Ishikawa (cell line): ENCODE measurements at regions not wholly inside any gene's neighbourhood (a gene's known extent, or its start where the extent isn't known, plus 50 kb on each side); places are given as distances from the start of the nearest gene placed in this dataset.

Experiments
- CEBPB ChIP-seq: IDR thresholded peaks from 2 replicates; pipeline ENCODE4 v1.6.1; 2012
- CREB1 ChIP-seq: IDR thresholded peaks from 2 replicates; pipeline ENCODE4 v1.6.1; 2012; ENCODE audit warnings: low read depth
- EGR1 ChIP-seq: IDR thresholded peaks from 2 replicates; pipeline ENCODE4 v1.6.1; 2012
- EP300 ChIP-seq: IDR thresholded peaks from 2 replicates; pipeline ENCODE4 v1.6.1; 2012; ENCODE audit warnings: borderline replicate concordance
- FOXM1 ChIP-seq: IDR thresholded peaks from 2 replicates; pipeline ENCODE4 v1.6.1; 2012; ENCODE audit warnings: low read depth, borderline replicate concordance
- MAX ChIP-seq: IDR thresholded peaks from 2 replicates; pipeline ENCODE4 v1.6.1; 2012
- NFIC ChIP-seq: IDR thresholded peaks from 2 replicates; pipeline ENCODE4 v1.6.1; 2012
- RAD21 ChIP-seq: IDR thresholded peaks from 2 replicates; pipeline ENCODE4 v1.6.1; 2012; ENCODE audit warnings: low read depth
- REST ChIP-seq: IDR thresholded peaks from 2 replicates; pipeline ENCODE4 v1.6.1; 2012; ENCODE audit warnings: low read depth, mild to moderate bottlenecking
- TAF1 ChIP-seq: IDR thresholded peaks from 2 replicates; pipeline ENCODE4 v1.6.1; 2012; ENCODE audit warnings: low read depth, mild to moderate bottlenecking
- TCF12 ChIP-seq: IDR thresholded peaks from 2 replicates; pipeline ENCODE4 v1.6.1; 2012; ENCODE audit warnings: low read depth
- TEAD4 ChIP-seq: IDR thresholded peaks from 2 replicates; pipeline ENCODE4 v1.6.1; 2012
- YY1 ChIP-seq: IDR thresholded peaks from 2 replicates; pipeline ENCODE4 v1.6.1; 2012; ENCODE audit warnings: low read depth
- ZBTB7A ChIP-seq: IDR thresholded peaks from 2 replicates; pipeline ENCODE4 v1.6.1; 2012; ENCODE audit warnings: low read depth
- TF ChIP-seq, protein P1 (sequence below): IDR thresholded peaks from 2 replicates; pipeline ENCODE4 v1.6.1; 2012

- TF ChIP-seq EP300 (no peak), REST (no peak), CREB1 (no peak), NFIC (no peak)
- TF ChIP-seq, protein P1, sequence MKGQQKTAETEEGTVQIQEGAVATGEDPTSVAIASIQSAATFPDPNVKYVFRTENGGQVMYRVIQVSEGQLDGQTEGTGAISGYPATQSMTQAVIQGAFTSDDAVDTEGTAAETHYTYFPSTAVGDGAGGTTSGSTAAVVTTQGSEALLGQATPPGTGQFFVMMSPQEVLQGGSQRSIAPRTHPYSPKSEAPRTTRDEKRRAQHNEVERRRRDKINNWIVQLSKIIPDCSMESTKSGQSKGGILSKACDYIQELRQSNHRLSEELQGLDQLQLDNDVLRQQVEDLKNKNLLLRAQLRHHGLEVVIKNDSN: no peak
Observed at GRCh38 chr3:159723295-159723694, 265.3 kb upstream of the IL12A start.

DNA sequence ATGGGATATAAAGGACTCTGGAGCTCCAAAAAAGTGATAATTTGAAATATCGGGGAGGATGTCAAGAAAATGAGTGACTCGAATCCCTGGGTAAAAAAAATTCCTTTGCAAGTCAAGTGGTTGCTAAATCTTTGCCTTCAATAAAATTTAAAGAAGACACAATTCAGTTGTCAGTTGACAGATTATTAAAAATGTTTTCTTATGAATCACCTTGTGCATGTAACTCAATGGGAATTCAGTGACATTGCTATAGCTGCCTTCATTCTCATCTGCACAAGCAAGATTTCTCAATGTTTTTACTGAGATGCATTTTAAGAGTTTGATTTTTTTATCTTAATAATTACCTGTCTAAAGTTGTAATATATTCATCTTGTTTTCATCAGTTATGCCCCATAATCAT lies 264.0 kb upstream of the IL12A start:
- TF ChIP-seq EP300: no peak
- no peak for TF ChIP-seq YY1
- TF ChIP-seq CEBPB: no peak
- no peak for TF ChIP-seq TAF1
- no peak for TF ChIP-seq EGR1
- no peak for TF ChIP-seq CREB1
- TF ChIP-seq TCF12: no peak
- TF ChIP-seq, protein P1: no peak
- TF ChIP-seq RAD21: no peak
- TF ChIP-seq TEAD4: no peak
- TF ChIP-seq ZBTB7A: no peak
- no peak for TF ChIP-seq MAX
- TF ChIP-seq FOXM1: no peak
- no peak for TF ChIP-seq REST
- TF ChIP-seq NFIC: no peak

DNA sequence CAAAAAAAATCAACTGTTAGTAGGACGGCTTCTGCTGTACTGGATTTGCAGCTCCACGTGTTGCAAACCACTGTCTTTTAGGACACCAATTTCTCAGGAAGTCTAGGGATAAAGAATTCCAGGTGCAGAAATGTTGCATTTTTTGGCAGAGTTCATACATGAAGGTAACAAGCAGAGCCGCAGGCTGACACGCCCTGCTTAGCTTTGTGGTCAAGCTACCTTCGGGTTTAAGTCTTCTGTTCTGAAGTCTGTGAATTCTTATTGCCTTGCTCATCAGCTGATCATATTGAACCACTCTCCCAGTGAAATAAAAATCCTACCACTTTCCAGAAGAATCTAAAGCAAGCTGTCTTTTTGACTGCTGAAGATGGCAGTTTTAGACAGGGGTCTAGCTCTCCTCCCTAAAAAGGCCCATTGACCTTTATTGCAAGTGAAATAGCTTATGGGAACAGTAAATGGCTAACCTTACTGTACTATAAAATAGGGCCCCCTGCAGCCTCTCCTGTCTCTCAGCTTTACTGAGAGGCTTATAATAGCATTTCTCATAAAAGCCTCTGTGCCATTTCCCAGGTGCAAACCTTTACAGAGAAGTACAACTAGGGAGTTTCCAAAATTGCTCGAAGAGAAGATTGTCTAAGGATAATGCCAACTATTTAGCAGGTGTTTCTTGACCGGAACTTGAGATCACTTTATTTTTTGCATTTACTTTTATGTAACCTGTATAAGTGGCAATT lies 262.2 kb upstream of the IL12A start:
- 0 out of 2 replicates have a peak, but pooled peaks have one; percentile 19 for TF ChIP-seq MAX
- TF ChIP-seq CREB1: no peak
- peak; percentile 3; the same call in 1 of the 2 replicates for TF ChIP-seq RAD21
- no peak for TF ChIP-seq FOXM1
- TF ChIP-seq TEAD4: peak; percentile 38; the same call in 1 of the 2 replicates
- TF ChIP-seq TAF1: no peak
- TF ChIP-seq NFIC: no peak
- TF ChIP-seq EP300: no peak; the same call in 1 of the 2 replicates

DNA sequence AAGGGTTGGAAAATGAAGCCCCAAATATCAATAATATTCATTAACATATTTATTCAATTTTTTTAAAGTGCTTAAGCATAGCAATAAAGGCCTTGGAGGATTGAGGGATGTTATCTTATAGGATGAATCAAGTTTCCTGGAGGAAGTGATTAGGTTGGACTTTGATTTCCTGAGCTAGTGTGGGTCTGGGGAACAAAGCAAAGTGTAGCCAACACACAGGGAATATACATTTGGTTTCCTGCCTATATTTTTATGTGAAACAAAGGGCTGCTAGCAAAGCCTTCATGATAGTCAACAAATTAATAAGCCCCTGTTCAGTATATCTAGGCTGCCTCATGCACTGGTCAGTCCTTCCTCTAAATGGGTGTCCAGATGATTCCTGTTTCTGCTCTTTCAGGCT lies 261.1 kb upstream of the IL12A start:
- TF ChIP-seq TCF12 (no peak), RAD21 (no peak), YY1 (no peak), MAX (no peak), NFIC (no peak), TEAD4 (no peak), CEBPB (no peak), CREB1 (no peak), EGR1 (no peak), REST (no peak), TAF1 (no peak), FOXM1 (no peak), EP300 (no peak), ZBTB7A (no peak)
- TF ChIP-seq, protein P1: no peak
